ENCODE measurements at regions not wholly inside any gene's neighbourhood (a gene's known extent, or its start where the extent isn't known, plus 50 kb on each side); places are given as distances from the start of the nearest gene placed in this dataset.
"Not testable (repeated sequence)": the region's sequence is repeated elsewhere in the genome, so short reads cannot be mapped to it uniquely, and the experiment has no call there.

DNA sequence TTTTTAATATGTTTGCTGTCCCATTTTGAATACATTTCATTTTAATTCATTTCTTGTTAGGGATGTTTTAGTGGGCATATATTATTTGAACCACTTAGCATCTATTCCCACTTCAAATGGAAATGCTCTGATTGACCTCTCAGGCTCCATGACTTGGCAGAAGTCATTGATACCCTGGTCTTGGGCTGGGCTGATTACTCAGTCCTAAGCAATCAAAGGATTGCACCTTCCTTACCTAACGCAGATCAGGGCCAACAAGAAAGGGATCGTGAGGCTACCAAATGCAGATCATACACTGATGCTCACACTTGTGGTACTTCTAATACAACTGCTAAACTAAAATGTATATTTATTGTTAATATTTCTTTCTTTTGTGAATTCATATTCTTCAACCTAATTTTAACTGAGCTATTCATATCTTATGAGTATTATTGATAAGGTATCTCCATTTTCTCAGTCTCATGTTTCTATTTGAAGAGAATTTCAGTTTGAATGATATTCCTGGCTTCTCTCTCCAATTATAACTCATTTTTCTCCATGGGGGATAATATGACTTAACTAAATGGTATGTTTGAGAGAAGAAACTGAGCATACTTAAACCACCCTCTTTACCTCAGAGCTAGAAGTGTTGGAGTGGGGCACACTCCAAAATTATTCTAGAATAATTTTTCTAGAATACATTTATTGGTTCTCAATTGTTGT lies 615.5 kb upstream of the ADAMTS5 start:
- DNase-seq (ENCODE audit: low spot score): no peak

DNA sequence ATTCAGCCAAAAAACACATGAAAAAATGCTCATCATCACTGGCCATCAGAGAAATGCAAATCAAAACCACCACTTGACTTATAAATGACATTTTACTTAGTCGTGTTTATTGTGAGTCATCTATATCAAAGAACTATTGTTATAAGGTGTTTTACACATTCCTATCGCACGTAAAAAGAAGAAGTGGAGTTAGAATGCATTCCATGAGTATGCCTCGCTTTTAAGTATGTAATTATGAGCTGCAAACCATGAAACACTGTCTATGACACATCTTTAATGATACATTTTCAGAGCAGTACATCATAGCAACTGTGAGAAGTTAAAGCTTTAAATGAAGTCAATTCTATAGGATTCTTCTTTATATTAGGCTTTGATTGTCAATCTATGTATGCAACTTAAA lies 614.3 kb upstream of the ADAMTS5 start:
- DNase-seq (ENCODE audit: low spot score): no peak

DNA sequence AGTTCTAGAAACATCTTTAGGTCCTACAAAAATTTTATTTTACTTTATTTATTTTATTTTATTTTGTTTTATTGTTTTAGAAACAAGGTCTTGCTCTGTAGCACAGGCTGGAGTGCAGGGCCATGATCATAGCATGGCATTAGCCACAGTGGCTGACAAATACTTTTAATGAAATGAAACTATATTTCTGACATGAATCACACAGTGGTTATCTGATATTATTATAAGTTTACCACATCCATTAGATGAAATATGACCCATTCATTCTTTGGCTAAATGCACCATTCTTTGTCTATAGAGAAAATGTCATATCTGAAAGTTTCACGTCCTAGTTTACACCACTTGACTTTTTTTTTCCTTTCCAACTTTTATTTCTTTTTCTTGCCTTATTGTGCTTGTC lies 613.4 kb upstream of the ADAMTS5 start:
- no peak for DNase-seq (ENCODE audit: low spot score)

DNA sequence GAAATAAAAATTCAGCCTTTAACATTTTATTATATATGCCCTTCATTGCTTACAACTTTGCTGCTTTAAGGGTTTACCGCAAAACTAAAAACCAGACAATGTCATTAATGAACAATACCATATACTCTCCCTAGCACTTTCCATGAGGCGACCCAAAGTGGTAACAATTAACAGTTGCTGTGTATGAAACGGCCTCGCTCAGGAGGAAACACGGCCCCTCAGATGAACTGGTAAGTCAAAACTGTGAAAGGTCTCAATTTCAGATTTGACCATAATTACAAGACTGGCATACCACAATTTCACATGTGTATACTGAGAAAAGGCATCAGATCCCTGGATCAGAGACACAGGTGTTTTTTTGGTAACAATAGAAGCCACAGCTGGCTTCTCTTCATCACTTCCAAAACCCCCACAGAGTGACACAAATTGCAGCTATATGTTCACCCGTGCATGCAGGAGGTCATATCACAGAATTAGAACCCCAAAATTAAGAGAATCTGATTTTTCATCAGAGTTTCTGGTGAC lies 611.9 kb upstream of the ADAMTS5 start:
- DNase-seq (ENCODE audit: low spot score): no peak

DNA sequence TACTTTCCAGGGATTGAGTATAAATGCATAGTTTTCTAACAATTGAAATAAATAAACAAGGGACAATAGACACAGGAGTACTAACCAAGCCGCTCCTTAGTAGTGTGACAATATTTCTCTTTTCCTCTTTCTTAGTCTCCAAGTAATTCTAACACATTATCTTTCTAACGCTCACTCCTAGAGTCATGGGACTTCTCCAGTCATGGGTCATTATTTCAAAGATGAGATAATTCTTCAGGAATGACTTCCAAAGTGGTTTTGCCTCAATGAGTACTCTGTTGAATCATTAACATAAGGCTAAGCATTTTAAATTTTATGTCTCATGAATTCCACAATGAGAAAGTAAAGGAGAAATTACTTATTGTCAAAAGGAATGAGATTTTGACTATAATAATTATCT lies 605.8 kb upstream of the ADAMTS5 start:
- no peak for DNase-seq (ENCODE audit: low spot score)

DNA sequence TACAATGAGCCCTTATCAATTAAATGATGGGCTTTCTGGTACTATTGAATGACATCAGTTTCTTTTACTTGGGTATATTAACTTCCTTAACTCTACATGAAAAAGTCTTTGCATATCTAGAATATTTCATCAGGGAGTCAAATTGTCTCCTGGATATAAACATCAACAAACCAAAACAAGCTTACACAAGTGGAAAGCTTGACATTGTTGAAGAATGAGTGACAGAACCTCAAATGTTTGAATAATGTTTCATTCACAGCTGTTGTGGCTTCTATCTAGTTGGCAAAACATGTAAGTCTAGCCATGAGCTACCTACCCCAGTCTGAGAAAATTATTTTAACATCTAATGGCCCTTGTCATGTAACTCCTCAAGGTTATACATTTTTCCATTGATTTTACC lies 604.8 kb upstream of the ADAMTS5 start:
- no peak for DNase-seq (ENCODE audit: low spot score)

DNA sequence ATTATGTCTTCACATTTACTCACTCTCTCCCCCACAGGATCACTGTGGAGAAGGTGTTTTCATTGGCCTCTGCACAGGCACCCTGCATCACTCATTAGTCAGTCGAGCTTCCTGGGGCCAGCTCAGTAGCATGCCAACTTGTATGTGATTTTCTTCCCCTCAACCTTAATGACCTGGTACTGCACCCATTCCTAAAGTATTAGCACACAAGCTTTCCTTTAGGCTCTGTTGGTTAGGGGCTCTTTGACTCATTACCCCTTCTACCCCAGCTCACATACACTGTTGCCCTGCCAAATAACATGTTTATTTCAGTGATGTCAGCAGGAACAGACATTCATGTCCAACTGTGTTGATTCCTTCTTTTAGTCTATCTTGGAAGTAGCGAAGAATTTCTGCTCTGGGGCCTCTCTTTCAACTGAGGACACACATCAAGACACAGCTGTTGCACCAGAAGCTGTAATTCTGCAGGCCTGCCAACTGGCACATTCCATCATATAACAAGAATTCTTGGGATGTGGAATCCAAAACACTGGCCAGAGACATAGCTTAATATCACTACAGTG lies 603.5 kb upstream of the ADAMTS5 start:
- peak; percentile 74 for DNase-seq (ENCODE audit: low spot score)

DNA sequence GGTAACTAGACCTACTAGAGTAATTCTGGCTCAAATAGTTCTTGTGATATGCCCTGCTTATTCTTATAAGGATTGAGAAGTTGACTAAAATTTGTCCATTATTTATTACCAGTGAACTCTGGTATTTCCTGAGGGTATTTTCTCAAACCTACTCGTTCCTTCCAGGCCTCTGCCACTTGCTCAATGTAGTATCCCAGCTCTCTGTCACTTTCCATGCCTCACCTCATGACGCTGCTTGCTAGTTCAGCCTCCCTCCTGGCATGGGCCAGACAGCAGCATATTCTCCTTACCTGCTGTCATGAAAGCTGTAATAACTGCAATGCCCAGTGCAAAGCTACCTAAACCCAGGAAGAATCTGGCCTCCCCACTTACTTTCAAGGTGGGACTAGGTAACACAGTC lies 602.9 kb upstream of the ADAMTS5 start:
- no peak for DNase-seq (ENCODE audit: low spot score)

DNA sequence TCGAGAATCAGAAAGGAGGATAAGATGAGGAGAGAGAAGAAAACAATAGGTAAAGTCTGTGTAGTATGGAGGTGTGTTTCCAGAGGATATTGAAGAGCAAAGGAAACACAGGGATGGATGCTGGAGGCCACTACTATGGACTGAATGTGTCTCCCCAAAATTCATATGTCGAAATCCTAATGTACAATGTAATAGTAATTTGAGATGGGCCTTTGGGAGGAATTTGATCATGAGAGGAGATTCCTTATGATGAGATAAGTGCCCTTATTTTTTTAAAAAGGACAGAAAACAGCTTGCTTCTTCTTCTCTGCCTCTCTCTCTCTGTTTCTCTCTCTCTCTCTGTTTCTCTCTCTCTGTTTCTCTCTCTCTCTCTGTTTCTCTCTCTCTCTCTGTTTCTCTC lies 602.2 kb upstream of the ADAMTS5 start:
- DNase-seq (ENCODE audit: low spot score): no peak

DNA sequence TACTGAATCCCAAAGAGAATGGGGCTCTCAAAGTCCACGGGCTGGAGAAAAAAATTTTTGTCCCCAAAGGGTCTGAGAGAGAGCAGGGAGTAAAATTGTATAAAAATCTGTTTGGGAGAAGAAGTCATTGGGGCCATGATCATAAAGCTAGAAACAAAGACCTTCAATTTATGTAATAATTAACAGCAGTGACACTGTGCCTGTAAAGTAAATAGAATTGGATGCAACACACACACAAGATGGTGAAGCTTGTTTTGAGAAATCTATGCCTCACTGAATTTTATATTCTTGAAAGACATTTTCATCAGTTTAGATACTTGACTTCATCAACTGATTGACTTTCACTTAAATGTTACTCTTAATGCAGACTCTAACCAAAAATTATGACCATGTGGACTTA lies 600.5 kb upstream of the ADAMTS5 start:
- no peak for DNase-seq (ENCODE audit: low spot score)

DNA sequence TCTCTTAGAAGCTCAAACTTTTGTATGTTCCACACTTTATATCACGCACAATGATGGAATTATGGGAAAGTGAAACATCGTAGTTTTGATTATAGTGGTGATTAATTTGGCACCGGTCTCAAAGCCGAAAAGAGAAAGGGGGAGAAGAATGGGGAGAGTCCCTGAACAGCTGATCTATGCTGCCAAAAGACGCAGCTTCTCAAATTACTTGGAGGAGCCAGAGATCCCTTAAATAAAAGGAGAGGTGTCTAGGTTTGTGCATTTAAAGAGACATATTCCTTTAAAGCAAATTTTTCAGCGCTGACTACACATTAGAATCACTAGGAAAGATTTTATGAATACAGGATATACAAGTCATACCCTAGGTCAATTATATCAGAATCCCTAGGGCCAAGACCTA lies 599.6 kb upstream of the ADAMTS5 start:
- DNase-seq (ENCODE audit: low spot score): no peak

DNA sequence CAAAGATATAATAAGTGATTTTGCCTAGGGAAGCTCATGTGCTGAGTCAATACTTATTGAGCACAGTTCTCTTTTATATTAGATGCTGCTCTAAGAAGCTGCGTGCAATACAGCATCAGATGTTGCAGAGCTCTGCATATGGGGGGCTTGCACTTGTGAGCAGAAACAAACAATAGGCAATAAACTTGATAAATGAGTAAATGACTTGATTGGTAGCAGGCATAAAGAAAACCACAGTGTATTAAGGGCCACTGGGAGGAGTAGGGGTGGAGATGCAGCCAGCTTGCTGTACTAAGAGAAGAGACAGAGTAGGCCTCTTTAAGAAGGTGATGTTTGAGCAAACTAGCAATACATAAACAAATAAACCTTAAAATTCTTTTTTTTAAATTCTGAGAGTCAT lies 598.5 kb upstream of the ADAMTS5 start:
- DNase-seq (ENCODE audit: low spot score): no peak

DNA sequence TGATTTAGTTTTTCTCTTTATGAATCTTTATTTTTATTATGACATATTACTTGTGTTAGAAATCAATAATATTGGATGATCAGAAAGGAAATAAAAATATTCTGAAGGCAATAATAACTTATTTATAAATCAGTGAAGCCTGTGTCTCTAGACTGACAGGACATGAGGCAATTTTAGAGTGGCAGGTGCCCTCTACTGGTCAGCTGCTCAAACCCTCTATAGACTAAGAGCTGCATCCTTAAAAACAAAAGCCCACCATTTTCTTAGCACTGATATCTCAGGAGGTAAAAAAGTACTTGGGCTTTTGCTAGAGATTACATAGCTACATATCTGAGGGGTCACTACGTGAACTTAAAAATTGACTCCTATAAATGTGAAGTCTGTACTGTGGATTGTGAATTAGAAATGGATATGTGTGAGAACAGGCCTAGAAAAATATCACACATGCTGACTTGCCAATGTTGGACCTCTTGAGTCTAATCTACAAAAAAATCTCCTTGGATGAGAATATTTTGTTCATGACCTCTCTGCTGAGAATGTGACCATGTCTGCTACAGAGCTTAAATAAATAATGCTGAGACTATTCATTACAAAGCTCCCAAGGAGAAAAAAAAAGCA lies 597.9 kb upstream of the ADAMTS5 start:
- DNase-seq (ENCODE audit: low spot score): peak; percentile 23

DNA sequence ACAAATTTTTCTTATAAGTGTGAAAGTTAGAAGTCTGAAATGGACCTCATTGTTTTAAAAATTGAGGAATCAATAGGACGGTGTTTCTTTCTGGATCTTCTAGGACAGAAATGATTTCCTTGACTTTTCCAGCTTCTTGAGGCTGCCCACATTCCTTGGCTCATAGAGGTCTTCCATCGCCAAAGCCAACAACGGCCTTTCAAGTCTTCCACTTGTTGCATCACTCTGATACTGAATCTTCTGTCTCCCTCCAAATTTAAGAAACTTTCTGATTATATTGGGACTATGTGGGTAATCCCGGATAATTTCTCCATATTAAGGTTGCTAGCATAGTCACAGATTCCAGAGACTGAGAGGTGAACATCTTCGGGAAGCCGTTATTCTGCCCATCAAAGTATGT lies 595.4 kb upstream of the ADAMTS5 start:
- no peak for DNase-seq (ENCODE audit: low spot score)

DNA sequence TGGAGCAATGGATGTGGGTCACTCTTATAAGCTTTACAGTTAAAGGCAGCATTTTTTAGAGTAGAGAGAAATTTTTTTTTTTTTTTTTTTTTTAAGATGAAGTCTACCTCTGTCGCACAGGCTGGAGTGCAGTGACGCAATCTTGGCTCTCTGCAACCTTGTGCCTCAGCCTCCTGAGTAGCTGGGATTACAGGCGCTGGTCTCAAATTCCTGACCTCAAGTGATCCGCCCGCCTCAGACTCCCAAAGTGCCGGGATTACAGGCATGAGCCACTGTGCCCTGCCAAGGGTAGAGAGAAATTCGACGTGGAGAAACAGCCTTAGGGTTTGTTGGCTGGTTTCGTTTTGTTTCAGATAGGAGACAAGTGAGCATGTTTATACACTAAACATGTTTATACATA lies 594.2 kb upstream of the ADAMTS5 start:
- no peak for DNase-seq (ENCODE audit: low spot score)

DNA sequence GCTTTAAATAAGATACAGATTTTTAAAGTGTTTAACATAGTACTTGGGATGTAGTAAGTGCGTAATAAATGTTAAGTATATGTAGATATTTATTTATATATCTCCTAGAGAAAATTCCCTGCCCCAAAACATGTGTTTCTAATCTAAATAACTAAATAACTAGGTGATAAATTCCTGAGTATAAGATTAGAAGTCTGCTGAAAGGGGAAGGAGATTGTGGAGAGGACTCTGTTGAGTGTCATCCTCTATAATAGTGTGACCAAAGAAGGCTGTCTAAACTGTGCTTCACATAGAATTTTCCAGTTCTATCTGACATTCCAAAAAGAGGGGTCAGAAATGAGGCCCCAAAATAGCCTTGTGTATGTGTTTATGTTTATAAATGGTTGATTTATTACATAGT lies 590.5 kb upstream of the ADAMTS5 start:
- DNase-seq (ENCODE audit: low spot score): no peak

DNA sequence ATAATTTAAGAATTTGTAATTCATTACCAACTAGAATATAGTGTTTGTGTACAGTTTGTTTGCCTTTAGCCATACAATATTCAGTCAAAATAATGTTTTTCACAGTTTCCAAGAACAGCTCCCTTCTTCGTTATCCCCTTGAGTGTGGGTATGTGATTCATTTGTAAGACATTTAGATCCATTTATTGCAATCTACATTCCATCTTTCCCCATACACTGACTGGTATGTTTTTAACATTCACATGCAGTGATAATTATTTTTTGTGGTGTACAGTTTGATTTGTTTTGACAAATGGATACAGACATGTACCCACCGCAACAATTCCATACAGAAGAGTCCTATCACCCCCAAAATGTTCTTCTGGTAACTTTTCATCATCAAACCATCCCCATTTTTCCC lies 589.1 kb upstream of the ADAMTS5 start:
- DNase-seq (ENCODE audit: low spot score): no peak

DNA sequence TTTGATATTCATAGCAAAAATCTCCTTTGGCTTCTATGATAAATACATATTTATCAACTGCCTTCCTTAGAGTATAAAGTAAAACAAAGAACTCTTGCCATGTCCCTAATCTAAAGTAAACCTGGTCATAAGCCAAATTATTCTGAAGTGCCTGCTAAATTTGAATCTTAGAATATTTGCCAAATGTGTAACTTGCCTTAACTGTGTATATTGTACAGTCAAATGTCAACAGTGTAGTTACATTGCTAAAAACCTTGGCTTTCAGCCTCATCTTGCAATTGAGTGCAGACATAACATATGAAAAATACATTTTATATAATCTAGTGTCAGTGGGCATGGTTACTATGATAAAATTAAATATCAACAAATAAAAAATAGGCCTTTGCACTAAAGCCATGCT lies 583.4 kb upstream of the ADAMTS5 start:
- no peak for DNase-seq (ENCODE audit: low spot score)

DNA sequence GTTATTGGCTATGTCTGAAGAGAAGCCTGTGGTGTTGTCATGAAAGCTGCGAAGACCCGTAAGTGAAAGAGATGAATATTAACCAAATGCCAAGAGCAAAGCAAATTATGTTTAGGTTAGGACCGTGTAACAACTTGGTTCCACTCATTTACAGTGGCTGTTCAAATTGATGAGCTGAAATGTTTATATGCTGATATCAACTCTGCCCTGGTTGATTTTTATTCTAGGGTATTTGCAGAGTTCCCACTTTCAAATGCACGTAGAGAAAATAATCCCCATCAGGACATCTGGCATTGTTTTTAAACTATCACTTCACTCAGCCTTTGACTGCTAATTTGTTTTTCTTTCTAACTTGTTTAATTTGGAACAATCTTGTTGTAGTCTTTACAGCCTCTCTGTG lies 581.6 kb upstream of the ADAMTS5 start:
- DNase-seq (ENCODE audit: low spot score): no peak

DNA sequence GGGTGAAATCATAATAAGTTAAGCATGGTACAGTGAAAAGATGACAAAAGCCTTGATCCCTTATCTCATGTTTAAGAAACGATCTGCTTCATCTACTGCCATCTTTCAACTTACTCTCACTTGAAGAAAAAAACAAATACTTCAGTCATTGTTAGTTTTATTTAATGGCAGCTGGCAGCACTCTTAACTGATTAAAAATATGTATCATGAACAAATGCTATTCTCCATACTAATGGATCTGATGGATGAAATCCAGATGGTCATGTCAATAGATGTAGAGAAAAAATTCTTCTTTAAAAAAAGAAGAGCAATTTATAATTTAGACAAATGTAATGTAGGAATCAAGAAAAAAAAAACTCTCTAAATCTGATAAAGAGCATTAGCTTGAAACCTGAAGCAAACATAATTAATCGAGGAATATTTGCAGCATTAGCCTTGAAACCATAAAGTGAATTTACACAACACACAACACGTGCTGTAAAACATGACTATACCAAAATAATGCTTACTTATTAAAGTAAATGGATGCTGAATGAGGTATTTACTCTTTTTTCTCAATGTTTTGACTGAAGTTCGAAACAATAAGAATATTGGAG lies 579.0 kb upstream of the ADAMTS5 start:
- DNase-seq (ENCODE audit: low spot score): no peak

DNA sequence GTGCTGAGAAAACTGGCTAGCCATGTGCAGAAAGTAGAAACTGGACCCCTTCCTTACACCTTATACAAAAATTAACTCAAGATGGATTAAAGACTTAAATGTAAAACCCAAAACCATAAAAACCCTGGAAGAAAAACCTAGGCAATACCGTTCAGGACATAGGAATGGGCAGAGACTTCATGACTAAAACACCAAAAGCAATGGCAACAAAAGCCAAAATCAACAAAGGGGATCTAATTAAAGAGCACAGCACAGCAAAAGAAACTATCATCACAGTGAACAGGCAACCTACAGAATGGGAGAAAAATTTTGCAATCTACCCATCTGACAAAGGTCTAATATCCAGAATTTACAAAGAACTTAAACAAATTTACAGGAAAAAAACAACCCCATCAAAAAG lies 575.2 kb upstream of the ADAMTS5 start:
- not testable (repeated sequence) for DNase-seq (ENCODE audit: low spot score)

DNA sequence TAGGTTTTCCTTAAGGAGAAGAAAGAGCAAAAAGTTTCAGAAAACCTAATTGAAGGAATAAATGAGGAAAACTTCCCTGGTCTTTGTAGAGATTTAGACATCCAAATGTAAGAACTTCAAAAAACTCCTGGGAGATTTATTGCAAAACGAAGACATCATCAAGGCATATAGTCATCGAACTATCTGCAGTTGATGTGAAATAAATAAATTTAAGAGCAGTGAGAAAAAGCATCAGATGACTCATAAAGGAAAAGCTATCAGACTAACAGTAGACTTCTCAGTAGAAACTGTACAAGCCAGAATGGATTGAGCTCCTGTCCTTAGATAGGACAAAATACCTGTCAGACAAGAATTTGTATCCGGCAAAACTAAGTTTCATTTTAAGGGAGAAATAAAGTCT lies 569.4 kb upstream of the ADAMTS5 start:
- DNase-seq (ENCODE audit: low spot score): no peak

DNA sequence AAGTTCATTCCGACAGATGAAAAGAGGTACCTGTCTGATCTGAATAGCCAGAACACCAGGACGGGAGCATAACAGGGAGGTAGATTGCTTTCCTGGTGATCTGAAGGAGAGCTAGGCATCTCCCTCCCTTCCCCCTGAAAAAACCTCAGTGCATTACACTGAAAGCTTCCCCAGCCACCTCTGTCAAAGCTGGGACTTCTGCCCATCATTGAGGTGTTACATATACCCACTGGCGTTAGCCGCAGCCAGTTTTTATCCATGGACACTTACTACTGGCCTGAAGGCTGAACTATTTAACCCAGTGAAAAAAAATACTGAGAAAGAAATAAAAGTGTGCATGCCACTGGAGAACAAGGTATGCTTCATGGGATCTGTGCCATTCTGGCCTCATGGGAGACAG lies 568.3 kb upstream of the ADAMTS5 start:
- DNase-seq (ENCODE audit: low spot score): no peak

Data from mucosa of gallbladder (tissue), 1 donor.